HEK293T (cell line): ENCODE measurements at regions not wholly inside any gene's neighbourhood (a gene's known extent, or its start where the extent isn't known, plus 50 kb on each side); places are given as distances from the start of the nearest gene placed in this dataset.
"Not testable (repeated sequence)": the region's sequence is repeated elsewhere in the genome, so short reads cannot be mapped to it uniquely, and the experiment has no call there.

Experiments
- ARNT ChIP-seq: fragments of 450-650 bp; IDR thresholded peaks from 2 replicates; pipeline ENCODE4 v1.6.1; 2017; ENCODE audit warnings: mild to moderate bottlenecking
- BHLHE40 ChIP-seq: fragments of 450-650 bp; IDR thresholded peaks from 2 replicates; pipeline ENCODE4 v1.6.1; 2016; ENCODE audit warnings: mild to moderate bottlenecking, moderate library complexity, borderline replicate concordance
- CTBP1 ChIP-seq: fragments of 450-650 bp; IDR thresholded peaks from 2 replicates; pipeline ENCODE4 v1.6.1; 2016; ENCODE audit warnings: borderline replicate concordance
- ELF4 ChIP-seq: fragments of 450-650 bp; IDR thresholded peaks from 2 replicates; pipeline ENCODE4 v1.6.1; 2017; ENCODE audit warnings: antibody characterized with exemption
- FOXA1 ChIP-seq: fragments of 450-650 bp; IDR thresholded peaks from 2 replicates; pipeline ENCODE4 v1.6.1; 2016; ENCODE audit warnings: mild to moderate bottlenecking
- FOXK2 ChIP-seq: fragments of 450-650 bp; IDR thresholded peaks from 2 replicates; pipeline ENCODE4 v1.6.1; 2016; ENCODE audit warnings: mild to moderate bottlenecking
- FOXM1 ChIP-seq: fragments of 450-650 bp; IDR thresholded peaks from 2 replicates; pipeline ENCODE4 v1.6.1; 2017; ENCODE audit warnings: mild to moderate bottlenecking, borderline replicate concordance
- SP1 ChIP-seq: fragments of 450-650 bp; IDR thresholded peaks from 2 replicates; pipeline ENCODE4 v1.6.1; 2017
- SUZ12 ChIP-seq: fragments of 450-650 bp; IDR thresholded peaks from 2 replicates; pipeline ENCODE4 v1.6.1; 2016; ENCODE audit warnings: mild to moderate bottlenecking
- TARDBP ChIP-seq: fragments of 450-650 bp; IDR thresholded peaks from 2 replicates; pipeline ENCODE4 v1.6.1; 2016
- ZNF384 ChIP-seq: fragments of 450-650 bp; IDR thresholded peaks from 2 replicates; pipeline ENCODE4 v1.6.1; 2016

- not testable (repeated sequence) for TF ChIP-seq ELF4, FOXM1, SP1, CTBP1, TARDBP, FOXK2, ARNT, SUZ12, BHLHE40, FOXA1, ZNF384
Measured at GRCh38 chr5:17865966-17866365, 231.7 kb downstream of the TAF11L14 start.
